HG03457 (cell line): ENCODE measurements at regions not wholly inside any gene's neighbourhood (a gene's known extent, or its start where the extent isn't known, plus 50 kb on each side); places are given as distances from the start of the nearest gene placed in this dataset.
"Not testable (repeated sequence)": the region's sequence is repeated elsewhere in the genome, so short reads cannot be mapped to it uniquely, and the experiment has no call there.

Experiments
- ATAC-seq: cut with Tn5 transposase; IDR thresholded peaks from one replicate; pipeline ENCODE4 v1.9.1; 2021; ENCODE audit warnings: moderate number of reproducible peaks; ENCODE audit not compliant: unreplicated experiment

GRCh38 chr6:139998478-139998877 is 624.0 kb upstream of the CITED2 start:
- not testable (repeated sequence) for ATAC-seq

- peak; percentile 83 for ATAC-seq
Measured at GRCh38 chr6:139996253-139996834, 621.9 kb upstream of the CITED2 start.

GRCh38 chr6:139994998-139995397 is 620.5 kb upstream of the CITED2 start:
- no peak for ATAC-seq

- no peak for ATAC-seq
Measured at GRCh38 chr6:139990856-139991465, 616.5 kb upstream of the CITED2 start.

GRCh38 chr6:139990026-139990686 is 615.7 kb upstream of the CITED2 start:
- ATAC-seq = no peak

- no peak for ATAC-seq
Measured at GRCh38 chr6:139988685-139989084, 614.2 kb upstream of the CITED2 start.

- no peak for ATAC-seq
Measured at GRCh38 chr6:139987091-139987490, 612.6 kb upstream of the CITED2 start.

GRCh38 chr6:139985236-139985815 is 610.9 kb upstream of the CITED2 start:
- ATAC-seq = no peak

- ATAC-seq = no peak
Measured at GRCh38 chr6:139984317-139984716, 609.9 kb upstream of the CITED2 start.

GRCh38 chr6:139983555-139984276 is 609.3 kb upstream of the CITED2 start:
- ATAC-seq = no peak

- no peak for ATAC-seq
Measured at GRCh38 chr6:139982652-139983295, 608.3 kb upstream of the CITED2 start.

GRCh38 chr6:139982195-139982594 is 607.7 kb upstream of the CITED2 start:
- ATAC-seq = no peak

- ATAC-seq = no peak
Measured at GRCh38 chr6:139981768-139982181, 607.3 kb upstream of the CITED2 start.

- no peak for ATAC-seq
Measured at GRCh38 chr6:139981066-139981624, 606.7 kb upstream of the CITED2 start.

- ATAC-seq = not testable (repeated sequence)
Measured at GRCh38 chr6:139980631-139981030, 606.2 kb upstream of the CITED2 start.

GRCh38 chr6:139979021-139979725 is 604.7 kb upstream of the CITED2 start:
- no peak for ATAC-seq

- no peak for ATAC-seq
Measured at GRCh38 chr6:139977887-139978332, 603.5 kb upstream of the CITED2 start.

- ATAC-seq = no peak
Measured at GRCh38 chr6:139973669-139974344, 599.4 kb upstream of the CITED2 start.

- ATAC-seq = no peak
Measured at GRCh38 chr6:139972116-139972515, 597.7 kb upstream of the CITED2 start.
